ENCODE measurements at regions not wholly inside any gene's neighbourhood (a gene's known extent, or its start where the extent isn't known, plus 50 kb on each side); places are given as distances from the start of the nearest gene placed in this dataset.

DNA sequence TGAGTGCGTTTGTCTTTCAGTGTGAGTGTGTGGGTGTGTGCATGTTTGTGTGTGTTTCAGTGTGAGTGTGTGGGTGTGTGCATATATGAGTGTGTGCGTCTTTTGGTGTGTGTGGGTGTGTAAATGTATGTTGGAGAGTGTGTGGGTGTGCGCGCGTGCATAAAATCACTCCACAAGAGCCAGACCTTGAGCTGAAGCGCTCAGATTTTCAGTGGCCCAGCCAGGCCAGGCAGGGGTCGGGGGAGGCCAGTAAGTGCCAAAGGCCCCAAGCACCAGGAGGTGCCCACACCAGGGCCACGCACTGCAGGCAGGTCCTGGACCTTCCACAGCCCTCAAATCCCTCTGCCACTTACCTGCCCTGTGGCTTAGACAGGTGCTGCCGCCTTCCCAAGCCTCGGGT is 184.0 kb downstream of the SOX9 start:
- in situ Hi-C loops (cut with HindIII; ENCODE audit: low sequenced_read_pairs), result no loop called here
- DNase-seq (ENCODE audit: low read depth, low spot score), result no peak
- TF ChIP-seq, protein P1, sequence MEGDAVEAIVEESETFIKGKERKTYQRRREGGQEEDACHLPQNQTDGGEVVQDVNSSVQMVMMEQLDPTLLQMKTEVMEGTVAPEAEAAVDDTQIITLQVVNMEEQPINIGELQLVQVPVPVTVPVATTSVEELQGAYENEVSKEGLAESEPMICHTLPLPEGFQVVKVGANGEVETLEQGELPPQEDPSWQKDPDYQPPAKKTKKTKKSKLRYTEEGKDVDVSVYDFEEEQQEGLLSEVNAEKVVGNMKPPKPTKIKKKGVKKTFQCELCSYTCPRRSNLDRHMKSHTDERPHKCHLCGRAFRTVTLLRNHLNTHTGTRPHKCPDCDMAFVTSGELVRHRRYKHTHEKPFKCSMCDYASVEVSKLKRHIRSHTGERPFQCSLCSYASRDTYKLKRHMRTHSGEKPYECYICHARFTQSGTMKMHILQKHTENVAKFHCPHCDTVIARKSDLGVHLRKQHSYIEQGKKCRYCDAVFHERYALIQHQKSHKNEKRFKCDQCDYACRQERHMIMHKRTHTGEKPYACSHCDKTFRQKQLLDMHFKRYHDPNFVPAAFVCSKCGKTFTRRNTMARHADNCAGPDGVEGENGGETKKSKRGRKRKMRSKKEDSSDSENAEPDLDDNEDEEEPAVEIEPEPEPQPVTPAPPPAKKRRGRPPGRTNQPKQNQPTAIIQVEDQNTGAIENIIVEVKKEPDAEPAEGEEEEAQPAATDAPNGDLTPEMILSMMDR (IDR thresholded peaks at IDR 0.05; ENCODE audit: low read depth, low read length), result no peak
- no peak overlapping the region for H3K4me3 ChIP-seq (ENCODE audit: low read depth, low read length)

DNA sequence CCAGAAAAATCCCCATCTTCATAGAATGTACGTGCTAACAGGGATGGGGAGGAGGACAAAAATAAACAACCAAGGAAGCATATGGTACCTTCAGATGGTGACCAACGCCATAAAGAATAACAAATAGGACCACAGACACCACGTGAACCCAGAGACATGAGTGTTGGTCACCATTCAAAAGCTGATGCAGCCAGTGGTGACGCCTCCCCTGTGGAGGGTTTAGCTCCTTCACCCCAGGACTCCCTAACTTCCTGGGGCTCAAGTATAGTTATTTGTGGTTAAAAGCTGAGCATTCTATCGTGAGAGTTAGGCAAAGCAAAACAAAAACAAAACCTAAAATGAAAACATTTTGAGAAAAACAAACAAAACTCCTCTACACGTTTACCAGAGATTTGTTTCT is 184.7 kb downstream of the SOX9 start:
- in situ Hi-C loops (cut with HindIII; ENCODE audit: low sequenced_read_pairs), result no loop called here
- peak; percentile 17 for DNase-seq (ENCODE audit: low read depth, low spot score)
- TF ChIP-seq, protein P1 (IDR thresholded peaks at IDR 0.05; ENCODE audit: low read depth, low read length), result no peak
- H3K4me3 ChIP-seq (ENCODE audit: low read depth, low read length), result no peak overlapping the region

DNA sequence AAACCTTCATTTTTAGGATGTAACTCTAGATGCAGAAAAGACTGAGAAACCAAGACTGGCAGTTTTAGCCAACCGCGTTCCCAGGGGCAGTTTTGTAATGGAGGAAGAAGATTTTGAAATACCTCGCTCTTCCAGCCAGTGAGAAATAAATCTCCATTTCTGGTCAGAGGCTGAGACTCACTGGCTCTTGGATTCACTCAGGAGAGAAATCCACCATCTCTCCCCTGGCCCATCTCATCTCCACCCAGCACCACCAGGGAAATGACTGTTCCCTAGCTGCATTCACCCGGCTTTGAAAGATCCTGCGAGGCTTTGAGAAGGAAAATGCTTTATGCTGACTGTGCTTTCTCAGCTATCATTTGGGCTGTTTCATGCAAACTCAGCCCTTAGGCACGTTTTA is 185.2 kb downstream of the SOX9 start:
- in situ Hi-C loops (cut with HindIII; ENCODE audit: low sequenced_read_pairs), result no loop called here
- TF ChIP-seq, protein P1 (IDR thresholded peaks at IDR 0.05; ENCODE audit: low read depth, low read length), result no peak
- DNase-seq (ENCODE audit: low read depth, low spot score), result peak; percentile 4
- no peak overlapping the region for H3K4me3 ChIP-seq (ENCODE audit: low read depth, low read length)

DNA sequence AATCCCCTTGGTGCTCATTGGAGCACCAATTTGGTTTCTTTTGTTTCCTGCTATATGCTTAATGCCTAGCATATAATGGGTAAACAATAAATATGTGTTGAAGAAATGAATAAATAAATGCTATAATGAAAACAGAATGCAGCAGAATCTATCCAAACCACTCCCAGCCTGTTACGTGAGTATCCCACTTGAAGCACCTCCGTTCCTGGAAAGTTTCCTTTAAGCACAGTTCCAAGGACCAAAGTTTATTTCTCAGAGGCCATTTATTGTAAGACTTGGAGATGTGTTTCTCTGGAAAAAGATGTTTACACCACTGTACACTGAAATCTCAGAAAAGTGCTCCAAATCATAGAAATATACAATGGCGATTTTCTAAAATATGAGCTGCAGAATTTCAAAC is 187.0 kb downstream of the SOX9 start:
- no peak overlapping the region for H3K4me3 ChIP-seq (ENCODE audit: low read depth, low read length)
- no peak for DNase-seq (ENCODE audit: low read depth, low spot score)
- in situ Hi-C loops (cut with HindIII; ENCODE audit: low sequenced_read_pairs), result no loop called here
- TF ChIP-seq, protein P1 (IDR thresholded peaks at IDR 0.05; ENCODE audit: low read depth, low read length), result no peak

DNA sequence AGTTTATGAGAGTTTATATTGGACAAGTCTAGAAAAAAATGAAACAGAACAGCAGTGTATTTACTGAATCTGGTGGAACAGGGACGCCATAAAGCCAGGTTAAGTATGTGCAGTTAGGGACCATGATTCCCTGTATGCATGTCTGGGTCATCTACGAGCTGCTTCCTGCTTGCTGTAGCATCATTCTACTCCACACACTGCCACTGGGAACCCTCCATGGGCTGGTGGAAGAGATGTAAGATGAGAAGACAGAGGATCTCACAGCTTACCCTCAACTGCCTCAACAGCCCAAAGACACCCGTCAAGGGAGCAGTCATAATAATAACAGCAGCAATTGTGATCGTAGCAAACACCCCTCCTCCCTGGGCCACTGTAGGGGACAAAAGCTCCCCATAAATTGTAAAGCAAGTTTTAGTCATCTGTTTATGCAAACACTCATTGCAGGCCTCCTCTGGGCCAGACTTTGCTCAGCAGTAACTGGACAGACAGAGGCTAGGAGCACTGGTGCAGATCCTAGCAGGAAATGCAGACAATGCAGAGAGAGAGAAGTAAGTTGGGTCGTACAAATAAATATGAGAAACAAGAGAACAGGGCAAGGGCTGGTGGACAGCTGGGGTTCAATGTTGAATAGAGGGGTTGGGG is 188.0 kb downstream of the SOX9 start:
- DNase-seq (ENCODE audit: low read depth, low spot score), result peak; percentile 12
- H3K4me3 ChIP-seq (ENCODE audit: low read depth, low read length), result no peak overlapping the region
- in situ Hi-C loops (cut with HindIII; ENCODE audit: low sequenced_read_pairs), result no loop called here
- TF ChIP-seq, protein P1 (IDR thresholded peaks at IDR 0.05; ENCODE audit: low read depth, low read length), result no peak

DNA sequence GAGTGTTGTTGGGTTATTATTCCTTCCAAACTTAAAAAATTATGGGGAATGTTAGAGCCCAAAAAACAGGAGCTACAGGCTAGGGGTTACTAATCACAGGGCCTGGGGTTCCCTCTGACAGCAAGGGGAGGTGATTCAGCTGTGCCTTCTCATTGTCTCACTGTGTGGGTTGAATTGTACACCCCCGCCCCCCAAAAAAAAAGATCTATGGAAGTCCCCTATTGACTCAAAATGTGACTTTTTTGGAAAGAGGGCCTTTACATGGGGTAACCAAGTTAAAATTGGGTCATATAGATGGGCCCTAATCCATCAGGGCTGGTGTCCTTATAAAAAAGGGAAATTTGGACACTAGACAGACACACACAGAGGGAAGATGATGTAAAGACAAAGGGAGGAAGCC is 190.2 kb downstream of the SOX9 start:
- in situ Hi-C loops (cut with HindIII; ENCODE audit: low sequenced_read_pairs), result no loop called here
- DNase-seq (ENCODE audit: low read depth, low spot score), result no peak
- TF ChIP-seq, protein P1 (IDR thresholded peaks at IDR 0.05; ENCODE audit: low read depth, low read length), result no peak
- H3K4me3 ChIP-seq (ENCODE audit: low read depth, low read length), result no peak overlapping the region
